Neural cell (in vitro differentiated cells): ENCODE measurements at regions not wholly inside any gene's neighbourhood (a gene's known extent, or its start where the extent isn't known, plus 50 kb on each side); places are given as distances from the start of the nearest gene placed in this dataset.

Experiments used
- H2AFZ ChIP-seq: fragments of 200-600, 300-800 bp; sonication (generic), shearing (Covaris generic); 2 replicates; pipeline ENCODE4 v1.6.0; 2014; ENCODE audit warnings: low read depth, mild to moderate bottlenecking, antibody characterized with exemption, low read length, moderate library complexity
- H3F3A ChIP-seq: fragments of 200-600 bp; shearing (Covaris generic); 2 replicates; pipeline ENCODE4 v1.6.1; 2016; ENCODE audit warnings: mild to moderate bottlenecking, moderate library complexity, mixed read lengths, antibody characterized with exemption, low read length; ENCODE audit not compliant: insufficient read depth, poor library complexity, severe bottlenecking
- H3K27ac ChIP-seq: fragments of 200-600, 300-800 bp; sonication (generic), shearing (Covaris generic); 2 replicates; pipeline ENCODE4 v1.5.1; 2014; ENCODE audit warnings: mild to moderate bottlenecking, low read length, moderate library complexity
- H3K27me3 ChIP-seq: fragments of 300-800, 200-600 bp; sonication (generic), shearing (Covaris generic); 2 replicates; pipeline ENCODE4 v1.6.0; 2014; ENCODE audit warnings: mild to moderate bottlenecking, low read depth, low read length, moderate library complexity; ENCODE audit not compliant: insufficient read depth
- H3K36me3 ChIP-seq: fragments of 300-800, 200-600 bp; sonication (generic), shearing (Covaris generic); 2 replicates; pipeline ENCODE4 v1.5.1; 2014; ENCODE audit warnings: mild to moderate bottlenecking, antibody characterized with exemption, low read length, moderate library complexity; ENCODE audit not compliant: insufficient read depth
- H3K4me2 ChIP-seq: fragments of 300-800, 200-600 bp; sonication (generic), shearing (Covaris generic); 2 replicates; pipeline ENCODE4 v1.6.0; 2014; ENCODE audit warnings: mild to moderate bottlenecking, low read length
- H3K4me3 ChIP-seq: fragments of 300-800, 200-600 bp; sonication (generic), shearing (Covaris generic); 2 replicates; pipeline ENCODE4 v1.5.1; 2014; ENCODE audit warnings: mild to moderate bottlenecking, low read length, moderate library complexity
- H3K79me2 ChIP-seq: fragments of 200-600 bp; shearing (Covaris generic); replicated peaks from 2 replicates; pipeline ENCODE4 v1.6.0; 2014; ENCODE audit warnings: mild to moderate bottlenecking, low read length, moderate library complexity; ENCODE audit not compliant: insufficient read depth
- H3K9ac ChIP-seq: fragments of 300-800, 200-600 bp; sonication (generic), shearing (Covaris generic); 2 replicates; pipeline ENCODE4 v1.6.1; 2016; ENCODE audit warnings: mild to moderate bottlenecking, low read length, mixed read lengths
- H3K9me2 ChIP-seq: fragments of 200-600 bp; shearing (Covaris generic); 2 replicates; pipeline ENCODE4 v1.6.1; 2016; ENCODE audit warnings: mild to moderate bottlenecking, low read length, mixed read lengths; ENCODE audit not compliant: insufficient read depth
- H3K9me3 ChIP-seq: fragments of 200-600, 300-800 bp; sonication (generic), shearing (Covaris generic); 2 replicates; pipeline ENCODE4 v1.6.1; 2016; ENCODE audit warnings: mild to moderate bottlenecking, mixed run types, low read length, moderate library complexity, mixed read lengths
- H4K20me1 ChIP-seq: fragments of 200-600 bp; shearing (Covaris generic); 2 replicates; pipeline ENCODE4 v1.6.1; 2016; ENCODE audit warnings: mild to moderate bottlenecking, mixed run types; ENCODE audit not compliant: insufficient read depth
- CTCF ChIP-seq: fragments of 450-650 bp; IDR thresholded peaks from 2 replicates; pipeline ENCODE4 v1.5.1; 2014; ENCODE audit warnings: antibody characterized with exemption, mild to moderate bottlenecking, moderate library complexity; ENCODE audit not compliant: poor library complexity, severe bottlenecking
- EP300 ChIP-seq: fragments of 450-650 bp; conservative IDR thresholded peaks from 2 replicates; pipeline ENCODE4 v1.6.1; 2014; ENCODE audit warnings: antibody characterized with exemption, mild to moderate bottlenecking, moderate library complexity; ENCODE audit not compliant: poor library complexity, severe bottlenecking
- EZH2 ChIP-seq: fragments of 200-600, 300-800 bp; shearing (Covaris generic), sonication (generic); IDR thresholded peaks from 2 replicates; pipeline ENCODE4 v1.6.1; 2014; ENCODE audit warnings: antibody characterized with exemption, low read length, borderline replicate concordance, mild to moderate bottlenecking; ENCODE audit not compliant: insufficient read depth, poor library complexity, severe bottlenecking
- MXI1 ChIP-seq: fragments of 450-650 bp; conservative IDR thresholded peaks from 2 replicates; pipeline ENCODE4 v1.6.1; 2014; ENCODE audit warnings: antibody characterized with exemption, mild to moderate bottlenecking; ENCODE audit not compliant: poor library complexity, severe bottlenecking
- POLR2AphosphoS5 ChIP-seq: IDR thresholded peaks from 2 replicates; pipeline ENCODE4 v1.6.1; 2012
- RAD21 ChIP-seq: fragments of 450-650 bp; conservative IDR thresholded peaks from 2 replicates; pipeline ENCODE4 v1.6.1; 2014; ENCODE audit warnings: antibody characterized with exemption, mild to moderate bottlenecking, moderate library complexity
- REST ChIP-seq: IDR thresholded peaks from 2 replicates; pipeline ENCODE4 v1.6.1; 2012; ENCODE audit warnings: borderline replicate concordance
- SMC3 ChIP-seq: fragments of 450-650 bp; conservative IDR thresholded peaks from 2 replicates; pipeline ENCODE4 v1.6.1; 2014; ENCODE audit warnings: antibody characterized with exemption, mild to moderate bottlenecking, moderate library complexity; ENCODE audit not compliant: poor library complexity
- TAF1 ChIP-seq: IDR thresholded peaks from 2 replicates; pipeline ENCODE4 v1.6.1; 2012; ENCODE audit warnings: low read depth

GRCh38 chr5:15243301-15244020, 256.5 kb upstream of the FBXL7 start:
- H3K4me2 ChIP-seq: no peak overlapping the region
- no peak overlapping the region for H3K4me3 ChIP-seq
- no peaks in the 10 kb centered on the region for H3K27me3 ChIP-seq
- no peak overlapping the region for H3K27ac ChIP-seq
- no peaks in the 10 kb centered on the region for H3F3A ChIP-seq
- no peak for TF ChIP-seq TAF1
- TF ChIP-seq MXI1: no peak
- TF ChIP-seq EZH2: no peak
- H3K9me3 ChIP-seq: peaks cover 4% of the 10 kb centered on the region
- no peak overlapping the region for H3K9ac ChIP-seq
- H3K36me3 ChIP-seq: no peaks in the 10 kb centered on the region
- H4K20me1 ChIP-seq: no peaks in the 10 kb centered on the region
- no peak overlapping the region for H2AFZ ChIP-seq
- H3K9me2 ChIP-seq: no peaks in the 10 kb centered on the region
- no peaks in the 10 kb centered on the region for H3K79me2 ChIP-seq

GRCh38 chr5:15241216-15241821, 258.7 kb upstream of the FBXL7 start:
- H3K4me3 ChIP-seq: no peak overlapping the region
- no peaks in the 10 kb centered on the region for H3F3A ChIP-seq
- no peaks in the 10 kb centered on the region for H4K20me1 ChIP-seq
- H3K36me3 ChIP-seq: no peaks in the 10 kb centered on the region
- no peak overlapping the region for H3K27ac ChIP-seq
- peaks cover 4% of the 10 kb centered on the region for H3K9me3 ChIP-seq
- no peak overlapping the region for H3K4me2 ChIP-seq
- TF ChIP-seq TAF1 (no peak), CTCF (no peak), SMC3 (no peak), EP300 (no peak), POLR2AphosphoS5 (no peak), MXI1 (no peak), RAD21 (no peak), REST (no peak), EZH2 (no peak)
- H2AFZ ChIP-seq: no peak overlapping the region
- H3K27me3 ChIP-seq: no peaks in the 10 kb centered on the region
- no peaks in the 10 kb centered on the region for H3K79me2 ChIP-seq
- no peaks in the 10 kb centered on the region for H3K9me2 ChIP-seq
- no peak overlapping the region for H3K9ac ChIP-seq
